Activated naive CD4-positive, alpha-beta T cell treated with anti-CD3 and anti-CD28 coated beads for 36 hours (primary cell): ENCODE measurements at regions not wholly inside any gene's neighbourhood (a gene's known extent, or its start where the extent isn't known, plus 50 kb on each side); places are given as distances from the start of the nearest gene placed in this dataset.

Experiments used
- CTCF ChIA-PET: fragments of 350-600 bp; sonication (Branson Sonifier 250); formaldehyde crosslinking; loops from one replicate; lab custom pipeline; 2021; ENCODE audit warnings: antibody characterized with exemption; lab: Charles Lee
- DNase-seq: peaks from one replicate; pipeline ENCODE4 v3.0.0-alpha.2; 2020
- H3K27ac Mint-ChIP-seq: one replicate; pipeline ENCODE4 v1.8.0; 2021; ENCODE audit warnings: mild to moderate bottlenecking, mixed read lengths
- H3K27me3 Mint-ChIP-seq: one replicate; pipeline ENCODE4 v1.8.0; 2021; ENCODE audit warnings: low read depth, mixed read lengths
- H3K36me3 Mint-ChIP-seq: one replicate; pipeline ENCODE4 v1.8.0; 2021; ENCODE audit warnings: low read depth, mixed read lengths
- H3K4me1 Mint-ChIP-seq: one replicate; pipeline ENCODE4 v1.8.0; 2021; ENCODE audit warnings: low read depth, mixed read lengths
- H3K4me3 Mint-ChIP-seq: one replicate; pipeline ENCODE4 v1.8.0; 2021; ENCODE audit warnings: mild to moderate bottlenecking, moderate library complexity, mixed read lengths
- H3K9me3 Mint-ChIP-seq: one replicate; pipeline ENCODE4 v1.8.0; 2021; ENCODE audit warnings: mixed read lengths
- intact Hi-C: fragments of 100-400 bp; cut with micrococcal nuclease; formaldehyde crosslinking; loops from one replicate; pipeline ENCODE4 v1.15.1; 2023

GRCh38 chr1:5554784-5555183 lies 437.4 kb downstream of the NPHP4 start:
- H3K27me3 Mint-ChIP-seq: peaks cover 13% of the 10 kb centered on the region
- intact Hi-C loops: no loop called here
- H3K4me1 Mint-ChIP-seq: peaks cover 5% of the 10 kb centered on the region
- H3K9me3 Mint-ChIP-seq: peaks cover 12% of the 10 kb centered on the region
- no peak overlapping the region for H3K4me3 Mint-ChIP-seq
- H3K27ac Mint-ChIP-seq: no peak overlapping the region
- H3K36me3 Mint-ChIP-seq: peaks cover 1% of the 10 kb centered on the region
- CTCF ChIA-PET: no interaction called here
- no peak for DNase-seq

- Mint-ChIP-seq H3K4me1 (peaks cover 5% of the 10 kb centered on the region), H3K4me3 (no peak overlapping the region), H3K36me3 (peaks cover 1% of the 10 kb centered on the region), H3K27me3 (peaks cover 13% of the 10 kb centered on the region), H3K9me3 (peaks cover 12% of the 10 kb centered on the region), H3K27ac (no peak overlapping the region)
- intact Hi-C loops: no loop called here
- CTCF ChIA-PET: no interaction called here
- DNase-seq: no peak
These were observed 438.1 kb downstream of the NPHP4 start for GRCh38 chr1:5554111-5554510.

GRCh38 chr1:5552787-5553484 lies 439.3 kb downstream of the NPHP4 start:
- intact Hi-C loops: no loop called here
- Mint-ChIP-seq H3K27ac (no peak overlapping the region), H3K4me3 (no peak overlapping the region), H3K27me3 (peaks cover 17% of the 10 kb centered on the region), H3K4me1 (peaks cover 5% of the 10 kb centered on the region), H3K9me3 (peaks cover 1% of the 10 kb centered on the region), H3K36me3 (peaks cover under 1% of the 10 kb centered on the region)
- DNase-seq: no peak
- CTCF ChIA-PET: no interaction called here

GRCh38 chr1:5551274-5551975 lies 440.8 kb downstream of the NPHP4 start:
- Mint-ChIP-seq H3K27me3 (peaks cover 19% of the 10 kb centered on the region), H3K4me1 (peaks cover 5% of the 10 kb centered on the region), H3K27ac (no peak overlapping the region), H3K4me3 (no peak overlapping the region), H3K9me3 (no peaks in the 10 kb centered on the region), H3K36me3 (no peaks in the 10 kb centered on the region)
- DNase-seq: peak; percentile 25
- CTCF ChIA-PET: no interaction called here
- intact Hi-C loops: no loop called here

- no peak overlapping the region for H3K4me3 Mint-ChIP-seq
- intact Hi-C loops: no loop called here
- DNase-seq: no peak
- H3K27ac Mint-ChIP-seq: no peak overlapping the region
- no peaks in the 10 kb centered on the region for H3K36me3 Mint-ChIP-seq
- no peaks in the 10 kb centered on the region for H3K9me3 Mint-ChIP-seq
- CTCF ChIA-PET: no interaction called here
- peaks cover 33% of the 10 kb centered on the region for H3K27me3 Mint-ChIP-seq
- H3K4me1 Mint-ChIP-seq: peaks cover 5% of the 10 kb centered on the region
These were observed 444.0 kb downstream of the NPHP4 start for GRCh38 chr1:5548266-5548665.

- Mint-ChIP-seq H3K36me3 (no peaks in the 10 kb centered on the region), H3K27me3 (peaks cover 46% of the 10 kb centered on the region), H3K4me3 (no peak overlapping the region), H3K4me1 (no peaks in the 10 kb centered on the region), H3K9me3 (peaks cover 2% of the 10 kb centered on the region), H3K27ac (no peak overlapping the region)
- CTCF ChIA-PET: no interaction called here
- intact Hi-C loops: no loop called here
- no peak for DNase-seq
These were observed 449.0 kb downstream of the NPHP4 start for GRCh38 chr1:5543235-5543634.

- no peak for DNase-seq
- intact Hi-C loops: no loop called here
- Mint-ChIP-seq H3K4me1 (no peaks in the 10 kb centered on the region), H3K27me3 (peaks cover 16% of the 10 kb centered on the region), H3K4me3 (no peak overlapping the region), H3K36me3 (no peaks in the 10 kb centered on the region), H3K27ac (no peak overlapping the region), H3K9me3 (peaks cover 9% of the 10 kb centered on the region)
- CTCF ChIA-PET: no interaction called here
These were observed 459.4 kb downstream of the NPHP4 start for GRCh38 chr1:5532811-5533210.

GRCh38 chr1:5526822-5527551 lies 465.2 kb downstream of the NPHP4 start:
- Mint-ChIP-seq H3K27ac (no peak overlapping the region), H3K9me3 (peaks cover 9% of the 10 kb centered on the region), H3K36me3 (no peaks in the 10 kb centered on the region), H3K4me3 (no peak overlapping the region), H3K4me1 (peaks cover 7% of the 10 kb centered on the region), H3K27me3 (peaks cover 6% of the 10 kb centered on the region)
- intact Hi-C loops: no loop called here
- CTCF ChIA-PET: interaction anchor here (0.7 kb wide), 1 partner anchor 17 kb away, joined by 4 read pairs; no protein-coding TSS in a partner anchor
- DNase-seq: no peak

- peaks cover 9% of the 10 kb centered on the region for H3K9me3 Mint-ChIP-seq
- intact Hi-C loops: no loop called here
- no peak for DNase-seq
- no peaks in the 10 kb centered on the region for H3K36me3 Mint-ChIP-seq
- H3K4me3 Mint-ChIP-seq: no peak overlapping the region
- peaks cover 3% of the 10 kb centered on the region for H3K27me3 Mint-ChIP-seq
- H3K27ac Mint-ChIP-seq: no peak overlapping the region
- CTCF ChIA-PET: interaction anchor here (0.7 kb wide), 1 partner anchor 16 kb away, joined by 4 read pairs; no protein-coding TSS in a partner anchor
- H3K4me1 Mint-ChIP-seq: peaks cover 12% of the 10 kb centered on the region
These were observed 465.9 kb downstream of the NPHP4 start for GRCh38 chr1:5526385-5526750.

GRCh38 chr1:5525597-5526384 lies 466.4 kb downstream of the NPHP4 start:
- CTCF ChIA-PET: interaction anchor here (2.9 kb wide), 1 partner anchor 14 kb away, joined by 23 read pairs; no protein-coding TSS in a partner anchor
- H3K27me3 Mint-ChIP-seq: peaks cover 3% of the 10 kb centered on the region

GRCh38 chr1:5522531-5523145 lies 469.6 kb downstream of the NPHP4 start:
- Mint-ChIP-seq H3K27ac (no peak overlapping the region), H3K36me3 (no peaks in the 10 kb centered on the region)
- CTCF ChIA-PET: interaction anchor here (1.9 to 2.9 kb wide), 2 partner anchors 8 to 11 kb away, joined by 8 to 23 read pairs; no protein-coding TSS in a partner anchor

More at GRCh38 chr1:5525597-5526384, 466.4 kb downstream of the NPHP4 start:
- intact Hi-C loops: no loop called here
- no peak overlapping the region for H3K4me3 Mint-ChIP-seq
- H3K4me1 Mint-ChIP-seq: peaks cover 12% of the 10 kb centered on the region
- no peak overlapping the region for H3K27ac Mint-ChIP-seq
- no peak for DNase-seq
- H3K36me3 Mint-ChIP-seq: no peaks in the 10 kb centered on the region
- peaks cover 9% of the 10 kb centered on the region for H3K9me3 Mint-ChIP-seq

More at GRCh38 chr1:5522531-5523145, 469.6 kb downstream of the NPHP4 start:
- no peak for DNase-seq
- Mint-ChIP-seq H3K27me3 (peaks cover 3% of the 10 kb centered on the region), H3K4me1 (peaks cover 12% of the 10 kb centered on the region), H3K9me3 (peaks cover 2% of the 10 kb centered on the region), H3K4me3 (no peak overlapping the region)
- intact Hi-C loops: no loop called here
